Osteoblast (primary cell): ENCODE measurements at regions not wholly inside any gene's neighbourhood (a gene's known extent, or its start where the extent isn't known, plus 50 kb on each side); places are given as distances from the start of the nearest gene placed in this dataset.

ENCODE experiments used
- DNase-seq: peaks from one replicate; pipeline ENCODE4 v3.0.0; 2011; ENCODE audit warnings: low spot score, mixed read lengths; ENCODE audit not compliant: insufficient read length; ENCODE audit errors: missing footprints
- H2AFZ ChIP-seq: 2 replicates; pipeline ENCODE4 v1.6.0; 2011; ENCODE audit warnings: mild to moderate bottlenecking, low read length
- H3K27ac ChIP-seq: 2 replicates; pipeline ENCODE4 v1.5.1; 2011; ENCODE audit warnings: mild to moderate bottlenecking, low read depth, low read length, moderate library complexity
- H3K27me3 ChIP-seq: 2 replicates; pipeline ENCODE4 v1.6.0; 2012; ENCODE audit warnings: mild to moderate bottlenecking, control low read depth, inconsistent platforms, low read length, moderate library complexity; ENCODE audit not compliant: insufficient read depth
- H3K36me3 ChIP-seq: 2 replicates; pipeline ENCODE4 v1.5.1; 2011; ENCODE audit warnings: mild to moderate bottlenecking, low read length, control low read depth, moderate library complexity; ENCODE audit not compliant: insufficient read depth
- H3K4me1 ChIP-seq: 2 replicates; pipeline ENCODE4 v1.5.1; 2011; ENCODE audit warnings: mild to moderate bottlenecking, low read length, control low read depth, moderate library complexity; ENCODE audit not compliant: insufficient read depth
- H3K4me2 ChIP-seq: 2 replicates; pipeline ENCODE4 v1.6.0; 2011; ENCODE audit warnings: mild to moderate bottlenecking, low read length; ENCODE audit not compliant: insufficient read depth
- H3K4me3 ChIP-seq: fragments of 200-600 bp; sonication (generic); 3 replicates; pipeline ENCODE4 v1.5.1; 2012; ENCODE audit warnings: mild to moderate bottlenecking, low read length, inconsistent platforms; ENCODE audit not compliant: insufficient read depth
- H3K79me2 ChIP-seq: 2 replicates; pipeline ENCODE4 v1.6.0; 2012; ENCODE audit warnings: mild to moderate bottlenecking, low read length, control low read depth, inconsistent platforms; ENCODE audit not compliant: insufficient read depth
- H3K9me3 ChIP-seq: 2 replicates; pipeline ENCODE4 v1.5.1; 2011; ENCODE audit warnings: low read depth, low read length, control low read depth
- H4K20me1 ChIP-seq: 2 replicates; pipeline ENCODE4 v1.6.0; 2012; ENCODE audit warnings: mild to moderate bottlenecking, low read length, control low read depth; ENCODE audit not compliant: insufficient read depth
- TF ChIP-seq, protein P1 (sequence below): IDR thresholded peaks from 2 replicates; pipeline ENCODE4 v1.5.1; 2011; ENCODE audit warnings: mild to moderate bottlenecking, low read depth, low read length, moderate library complexity; ENCODE audit errors: extremely low read depth

- Histone ChIP-seq H3K27ac (no peak overlapping the region), H3K79me2 (no peaks in the 10 kb centered on the region), H3K4me3 (no peak overlapping the region)
Measured at GRCh38 chr6:155599561-155599960, 143.9 kb upstream of the NOX3 start.

DNA sequence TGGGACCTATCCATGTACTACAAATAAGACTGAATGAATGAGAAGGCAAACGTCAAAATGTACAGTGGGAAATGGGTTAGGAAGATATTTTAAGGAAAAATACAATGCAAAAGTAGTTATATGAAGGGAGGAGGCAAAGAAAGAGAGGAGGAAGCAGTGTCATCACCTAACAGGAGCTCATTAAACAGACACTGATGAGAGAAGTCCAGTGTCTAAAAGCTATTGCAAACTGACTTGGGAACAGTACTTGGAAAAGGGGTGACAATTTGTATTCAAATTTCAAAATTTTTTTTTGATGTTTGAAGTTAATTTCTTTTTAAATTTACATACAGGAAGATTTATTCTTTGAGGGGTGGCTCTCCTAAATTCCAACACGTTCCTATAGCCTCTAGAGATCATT lies 143.5 kb upstream of the NOX3 start:
- Histone ChIP-seq H3K36me3 (no peaks in the 10 kb centered on the region), H3K4me1 (no peaks in the 10 kb centered on the region), H3K27me3 (no peaks in the 10 kb centered on the region), H4K20me1 (no peaks in the 10 kb centered on the region), H3K79me2 (no peaks in the 10 kb centered on the region), H3K4me3 (no peak overlapping the region), H3K4me2 (no peak overlapping the region), H3K9me3 (no peaks in the 10 kb centered on the region), H3K27ac (no peak overlapping the region), H2AFZ (no peak overlapping the region)
- no peak for DNase-seq
- TF ChIP-seq, protein P1, sequence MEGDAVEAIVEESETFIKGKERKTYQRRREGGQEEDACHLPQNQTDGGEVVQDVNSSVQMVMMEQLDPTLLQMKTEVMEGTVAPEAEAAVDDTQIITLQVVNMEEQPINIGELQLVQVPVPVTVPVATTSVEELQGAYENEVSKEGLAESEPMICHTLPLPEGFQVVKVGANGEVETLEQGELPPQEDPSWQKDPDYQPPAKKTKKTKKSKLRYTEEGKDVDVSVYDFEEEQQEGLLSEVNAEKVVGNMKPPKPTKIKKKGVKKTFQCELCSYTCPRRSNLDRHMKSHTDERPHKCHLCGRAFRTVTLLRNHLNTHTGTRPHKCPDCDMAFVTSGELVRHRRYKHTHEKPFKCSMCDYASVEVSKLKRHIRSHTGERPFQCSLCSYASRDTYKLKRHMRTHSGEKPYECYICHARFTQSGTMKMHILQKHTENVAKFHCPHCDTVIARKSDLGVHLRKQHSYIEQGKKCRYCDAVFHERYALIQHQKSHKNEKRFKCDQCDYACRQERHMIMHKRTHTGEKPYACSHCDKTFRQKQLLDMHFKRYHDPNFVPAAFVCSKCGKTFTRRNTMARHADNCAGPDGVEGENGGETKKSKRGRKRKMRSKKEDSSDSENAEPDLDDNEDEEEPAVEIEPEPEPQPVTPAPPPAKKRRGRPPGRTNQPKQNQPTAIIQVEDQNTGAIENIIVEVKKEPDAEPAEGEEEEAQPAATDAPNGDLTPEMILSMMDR, result no peak

More at GRCh38 chr6:155599561-155599960, 143.9 kb upstream of the NOX3 start:
- no peaks in the 10 kb centered on the region for H3K4me1 ChIP-seq
- H4K20me1 ChIP-seq, result no peaks in the 10 kb centered on the region
- TF ChIP-seq, protein P1, result no peak
- no peaks in the 10 kb centered on the region for H3K36me3 ChIP-seq
- DNase-seq, result no peak
- no peaks in the 10 kb centered on the region for H3K9me3 ChIP-seq
- no peak overlapping the region for H3K4me2 ChIP-seq
- H3K27me3 ChIP-seq, result no peaks in the 10 kb centered on the region
- H2AFZ ChIP-seq, result no peak overlapping the region

DNA sequence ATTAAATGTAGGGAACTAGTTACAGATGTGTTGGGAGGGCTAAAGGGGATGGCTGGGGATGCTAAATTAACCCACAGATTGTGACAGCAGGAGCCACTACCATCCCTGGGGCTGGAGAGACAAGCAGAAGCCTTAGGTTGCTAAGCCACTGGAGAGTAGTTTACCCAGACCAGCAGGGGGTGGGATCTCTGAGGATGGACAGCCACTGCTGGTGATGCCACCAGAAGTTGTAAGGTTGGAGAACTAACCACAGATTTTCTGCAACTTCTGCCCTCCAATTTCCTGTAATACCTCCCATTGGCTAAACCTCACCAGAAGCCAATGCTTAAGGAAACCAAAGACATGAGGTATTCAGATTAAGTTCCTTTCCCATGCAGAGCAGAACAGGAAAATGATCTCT lies 139.6 kb upstream of the NOX3 start:
- TF ChIP-seq, protein P1, result no peak
- Histone ChIP-seq H3K27me3 (no peaks in the 10 kb centered on the region), H3K4me3 (no peak overlapping the region), H3K4me2 (no peak overlapping the region), H4K20me1 (no peaks in the 10 kb centered on the region), H2AFZ (no peak overlapping the region), H3K79me2 (no peaks in the 10 kb centered on the region), H3K9me3 (no peaks in the 10 kb centered on the region), H3K27ac (no peak overlapping the region), H3K36me3 (no peaks in the 10 kb centered on the region), H3K4me1 (no peaks in the 10 kb centered on the region)
- DNase-seq, result no peak

- Histone ChIP-seq H3K4me2 (no peak overlapping the region), H3K4me1 (no peaks in the 10 kb centered on the region), H2AFZ (no peak overlapping the region), H3K79me2 (no peaks in the 10 kb centered on the region), H4K20me1 (no peaks in the 10 kb centered on the region), H3K27ac (no peak overlapping the region), H3K36me3 (no peaks in the 10 kb centered on the region), H3K9me3 (no peaks in the 10 kb centered on the region), H3K27me3 (no peaks in the 10 kb centered on the region), H3K4me3 (no peak overlapping the region)
- TF ChIP-seq, protein P1, result no peak
- no peak for DNase-seq
Measured at GRCh38 chr6:155591741-155592140, 136.1 kb upstream of the NOX3 start.
